GM12878 (cell line): ENCODE measurements at regions not wholly inside any gene's neighbourhood (a gene's known extent, or its start where the extent isn't known, plus 50 kb on each side); places are given as distances from the start of the nearest gene placed in this dataset.

Source experiments
- ATAC-seq: fragments of 200-7000 bp; cut with Tn5 transposase; 3 replicates; pipeline ENCODE4 v1.9.1; 2020; ENCODE audit warnings: mild to moderate bottlenecking, moderate library complexity
- BruUV-seq: library from RNA; stranded (reverse); fragments of 400-500 nt; replicated peaks from 2 replicates; lab custom pipeline; 2021; lab: Mats Ljungman, UMichigan
- CTCF ChIA-PET: fragments of 300-600 bp; sonication (Branson Sonifier 250); formaldehyde crosslinking; extraction: SDS; loops from one replicate; lab custom pipeline; 2021; ENCODE audit warnings: inconsistent platforms; lab: Yijun Ruan, JAX
- POLR2A ChIA-PET: fragments of 350-600 bp; formaldehyde crosslinking; extraction: SDS; loops from one replicate; lab custom pipeline; 2021; ENCODE audit warnings: inconsistent platforms; lab: Charles Lee
- RAD21 ChIA-PET: fragments of 300-600 bp; sonication (Branson Sonifier 250); formaldehyde crosslinking; loops from one replicate; lab custom pipeline; 2023; ENCODE audit warnings: antibody characterized with exemption; ENCODE audit not compliant: unreplicated experiment; lab: Charles Lee
- SMC1A ChIA-PET: fragments of 300-600 bp; sonication (Branson Sonifier 250); formaldehyde crosslinking; loops from one replicate; lab custom pipeline; 2023; ENCODE audit not compliant: unreplicated experiment, uncharacterized antibody; lab: Charles Lee
- DNase-seq: peaks from one replicate; pipeline ENCODE4 v3.0.0-alpha.2; 2011; ENCODE audit warnings: low read depth, low spot score
- FAIRE-seq: peaks from 3 replicates; lab custom pipeline; 2011; peaks lifted over from hg19 to GRCh38; lab: Jason Lieb, UNC
- H2AFZ ChIP-seq: 2 replicates; pipeline ENCODE4 v1.6.0; 2011; ENCODE audit warnings: low read depth, low read length, control low read depth; ENCODE audit not compliant: control insufficient read depth
- H3K27ac ChIP-seq: 2 replicates; pipeline ENCODE4 v1.5.1; 2011; ENCODE audit warnings: control low read depth; ENCODE audit not compliant: control insufficient read depth, insufficient read depth
- H3K27me3 ChIP-seq, 2 experiments: replicated peaks in 1 of 2; 2 replicates each; pipeline versions ENCODE4 v1.6.0 to v1.6.1; 2011; ENCODE audit warnings: low read length in 1 of 2; ENCODE audit not compliant: control insufficient read depth in 2 of 2, insufficient read depth in 2 of 2
- H3K36me3 ChIP-seq, 2 experiments: 2 replicates each; pipeline ENCODE4 v1.5.1; 2011; ENCODE audit warnings: low read length in 1 of 2; ENCODE audit not compliant: control insufficient read depth in 2 of 2, insufficient read depth in 2 of 2
- H3K4me1 ChIP-seq: 2 replicates; pipeline ENCODE4 v1.6.1; 2011; ENCODE audit warnings: mild to moderate bottlenecking, low read length, moderate library complexity, mixed read lengths; ENCODE audit not compliant: control insufficient read depth, insufficient read depth
- H3K4me2 ChIP-seq: 2 replicates; pipeline ENCODE4 v1.6.0; 2011; ENCODE audit warnings: control low read depth; ENCODE audit not compliant: control insufficient read depth, insufficient read depth
- H3K4me3 ChIP-seq: fragments of 200-600 bp; sonication (generic); 2 replicates; pipeline ENCODE4 v1.5.1; 2016
- H3K79me2 ChIP-seq: 2 replicates; pipeline ENCODE4 v1.6.0; 2011; ENCODE audit warnings: low read length; ENCODE audit not compliant: control insufficient read depth, insufficient read depth
- H3K9ac ChIP-seq: 2 replicates; pipeline ENCODE4 v1.8.0; 2011; ENCODE audit warnings: low read length, control low read depth, mixed read lengths; ENCODE audit not compliant: control insufficient read depth, insufficient read depth
- H3K9me3 ChIP-seq: replicated peaks from 3 replicates; pipeline ENCODE4 v1.5.1; 2011; ENCODE audit warnings: mild to moderate bottlenecking, low read length; ENCODE audit not compliant: control insufficient read depth, insufficient read depth
- H4K20me1 ChIP-seq: 2 replicates; pipeline ENCODE4 v1.6.0; 2011; ENCODE audit not compliant: control insufficient read depth, insufficient read depth
- BACH1 ChIP-seq: fragments of 450-650 bp; IDR thresholded peaks from 2 replicates; pipeline ENCODE4 v1.6.1; 2017; ENCODE audit warnings: mild to moderate bottlenecking, borderline replicate concordance
- BCLAF1 ChIP-seq: fragments of 450-650 bp; IDR thresholded peaks from 2 replicates; pipeline ENCODE4 v1.6.1; 2017; ENCODE audit warnings: antibody characterized with exemption, mild to moderate bottlenecking, moderate library complexity
- HDAC2 ChIP-seq: fragments of 200-600 bp; sonication (generic); IDR thresholded peaks from 2 replicates; pipeline ENCODE4 v1.6.1; 2017
- HDAC6 ChIP-seq: fragments of 200-600 bp; sonication (generic); IDR thresholded peaks from one replicate; pipeline ENCODE4 v1.8.0; 2017; ENCODE audit warnings: antibody characterized with exemption; ENCODE audit not compliant: unreplicated experiment
- KDM1A ChIP-seq: fragments of 200-600 bp; sonication (generic); IDR thresholded peaks from 2 replicates; pipeline ENCODE4 v1.6.1; 2016; ENCODE audit warnings: borderline replicate concordance
- MEF2B ChIP-seq: fragments of 450-650 bp; IDR thresholded peaks from 2 replicates; pipeline ENCODE4 v1.6.1; 2018; ENCODE audit warnings: mild to moderate bottlenecking, moderate library complexity; ENCODE audit not compliant: partially characterized antibody, poor library complexity, severe bottlenecking
- NFYA ChIP-seq: IDR thresholded peaks from 2 replicates; pipeline ENCODE4 v1.6.1; 2011; ENCODE audit warnings: low read depth, mild to moderate bottlenecking, low read length, improper control_type of control experiment, borderline replicate concordance
- NR2C1 ChIP-seq: fragments of 450-650 bp; IDR thresholded peaks from 2 replicates; pipeline ENCODE4 v1.6.1; 2017; ENCODE audit warnings: antibody characterized with exemption, mild to moderate bottlenecking, moderate library complexity
- PML ChIP-seq: IDR thresholded peaks from 2 replicates; pipeline ENCODE4 v1.6.1; 2012; ENCODE audit warnings: low read length, inconsistent platforms
- POU2F2 ChIP-seq: IDR thresholded peaks from 3 replicates; pipeline ENCODE4 v1.6.1; 2011; ENCODE audit warnings: low read depth, mild to moderate bottlenecking, low read length, borderline replicate concordance
- SREBF1 ChIP-seq: IDR thresholded peaks from 2 replicates; pipeline ENCODE4 v1.6.1; 2012; ENCODE audit warnings: mild to moderate bottlenecking, low read length
- TAF1 ChIP-seq: IDR thresholded peaks from 2 replicates; pipeline ENCODE4 v1.6.1; 2011; ENCODE audit warnings: mild to moderate bottlenecking, low read depth, low read length, borderline replicate concordance
- USF2 ChIP-seq: IDR thresholded peaks from 2 replicates; pipeline ENCODE4 v1.6.1; 2011; ENCODE audit warnings: low read depth, low read length, improper control_type of control experiment, borderline replicate concordance
- ZBTB33 ChIP-seq: fragments of 450-650 bp; IDR thresholded peaks from 2 replicates; pipeline ENCODE4 v1.6.1; 2017; ENCODE audit warnings: mild to moderate bottlenecking
- ZNF687 ChIP-seq: fragments of 450-650 bp; IDR thresholded peaks from 2 replicates; pipeline ENCODE4 v1.6.1; 2017; ENCODE audit warnings: mild to moderate bottlenecking, moderate library complexity
- ZSCAN29 ChIP-seq: fragments of 450-650 bp; IDR thresholded peaks from 2 replicates; pipeline ENCODE4 v1.6.1; 2017; ENCODE audit warnings: mild to moderate bottlenecking, moderate library complexity
- WGBS: methylation state at CpG from one replicate; pipeline ENCODE4 v1.1.6; 2016; ENCODE audit warnings: low lambda C conversion rate; ENCODE audit not compliant: insufficient replicate concordance, insufficient coverage; ENCODE audit errors: missing lambda C conversion rate; 5-methylcytosine and 5-hydroxymethylcytosine counted together
- in situ Hi-C: fragments of 300-500 bp; cut with MboI; formaldehyde crosslinking; loops from 9 replicates; pipeline ENCODE4 v1.14.3; 2018; ENCODE audit warnings: mixed read lengths
- intact Hi-C: fragments of 100-400 bp; cut with micrococcal nuclease; formaldehyde crosslinking; loops from one replicate; pipeline ENCODE4 v1.14.2; 2022; ENCODE audit not compliant: unreplicated experiment

- no peak overlapping the region for H3K4me2 ChIP-seq
- no peak overlapping the region for H3K4me3 ChIP-seq
- ChIA-PET RAD21 (no interaction called here), SMC1A (no interaction called here), CTCF (interaction anchor here (1.0 kb wide), 1 partner anchor 10 kb away, joined by 3 read pairs; no protein-coding TSS in a partner anchor), POLR2A (no interaction called here)
- H3K79me2 ChIP-seq, result no peaks in the 10 kb centered on the region
- in situ Hi-C loops (no loop called here), intact Hi-C loops (no loop called here)
- H3K27me3 ChIP-seq, result peaks cover 0 to 1% of the 10 kb centered on the region in 2 experiments; a peak in 1 of 4 replicates
- no peak for ATAC-seq
- no peak for FAIRE-seq
- BruUV-seq, result no TSS peak
- H3K9me3 ChIP-seq, result no peaks in the 10 kb centered on the region
- H3K27ac ChIP-seq, result no peak overlapping the region
- 19% methylated on average over 1 of the region's 1 CpG for WGBS
- H4K20me1 ChIP-seq, result no peaks in the 10 kb centered on the region
- H3K36me3 ChIP-seq, result no peaks in the 10 kb centered on the region
- H3K4me1 ChIP-seq, result no peaks in the 10 kb centered on the region
- no peak for DNase-seq
- no peak overlapping the region for H3K9ac ChIP-seq
- H2AFZ ChIP-seq, result no peak overlapping the region
- TF ChIP-seq HDAC2 (no peak), USF2 (no peak), ZSCAN29 (no peak), NFYA (no peak), ZBTB33 (no peak), SREBF1 (no peak), PML (no peak), ZNF687 (no peak), NR2C1 (no peak), HDAC6 (no peak), BACH1 (no peak), KDM1A (no peak), BCLAF1 (no peak), POU2F2 (no peak), TAF1 (no peak), MEF2B (no peak)
Observed at GRCh38 chr17:27991462-27991993, 50.9 kb upstream of the NLK start.
